Keratinocyte (primary cell): ENCODE measurements at regions not wholly inside any gene's neighbourhood (a gene's known extent, or its start where the extent isn't known, plus 50 kb on each side); places are given as distances from the start of the nearest gene placed in this dataset.

Experiments
- DNase-seq: peaks from one replicate; pipeline ENCODE4 v3.0.0-alpha.2; 2011; ENCODE audit warnings: low read depth, missing footprints, low spot score
- FAIRE-seq: peaks from 2 replicates; lab custom pipeline; 2011; peaks lifted over from hg19 to GRCh38; lab: Jason Lieb, UNC
- H2AFZ ChIP-seq: 2 replicates; pipeline ENCODE4 v1.6.0; 2012; ENCODE audit warnings: low read length, control low read depth, inconsistent platforms; ENCODE audit not compliant: control insufficient read depth
- H3K27ac ChIP-seq: 2 replicates; pipeline ENCODE4 v1.5.1; 2011; ENCODE audit warnings: low read length; ENCODE audit not compliant: control insufficient read depth, insufficient read depth
- H3K27me3 ChIP-seq: 3 replicates; pipeline ENCODE4 v1.6.0; 2011; ENCODE audit warnings: low read length; ENCODE audit not compliant: control insufficient read depth, insufficient read depth; ENCODE audit errors: extremely low read depth
- H3K36me3 ChIP-seq, 2 experiments: 2 replicates in 1 of 2; 3 replicates in 1 of 2; pipeline ENCODE4 v1.5.1; 2011; ENCODE audit warnings: low read length in 2 of 2, mild to moderate bottlenecking in 1 of 2; ENCODE audit not compliant: control insufficient read depth in 2 of 2, insufficient read depth in 2 of 2; ENCODE audit errors: extremely low read depth in 1 of 2
- H3K4me1 ChIP-seq: 3 replicates; pipeline ENCODE4 v1.5.1; 2011; ENCODE audit warnings: low read length; ENCODE audit not compliant: control insufficient read depth, insufficient read depth; ENCODE audit errors: extremely low read depth
- H3K4me2 ChIP-seq: 3 replicates; pipeline ENCODE4 v1.6.0; 2011; ENCODE audit warnings: low read depth, low read length; ENCODE audit not compliant: control insufficient read depth, insufficient read depth; ENCODE audit errors: extremely low read depth
- H3K4me3 ChIP-seq, 3 experiments: fragments of 200-600 bp in 1 of 3; sonication (generic) in 1 of 3; 2 replicates in 2 of 3; 3 replicates in 1 of 3; pipeline ENCODE4 v1.5.1; 2011 to 2016; ENCODE audit warnings: low read length in 3 of 3, mild to moderate bottlenecking in 3 of 3, control low read depth in 2 of 3, inconsistent platforms in 1 of 3, low read depth in 1 of 3, mixed read lengths in 1 of 3, mixed run types in 1 of 3, moderate library complexity in 1 of 3; ENCODE audit not compliant: control insufficient read depth in 2 of 3, insufficient read depth in 2 of 3; ENCODE audit errors: extremely low read depth in 1 of 3
- H3K79me2 ChIP-seq: 2 replicates; pipeline ENCODE4 v1.6.0; 2012; ENCODE audit warnings: low read length; ENCODE audit not compliant: control insufficient read depth, insufficient read depth
- H3K9ac ChIP-seq: 3 replicates; pipeline ENCODE4 v1.6.0; 2011; ENCODE audit warnings: low read length; ENCODE audit not compliant: control insufficient read depth, insufficient read depth; ENCODE audit errors: extremely low read depth
- H3K9me1 ChIP-seq: 3 replicates; pipeline ENCODE4 v1.6.0; 2011; ENCODE audit warnings: low read length; ENCODE audit not compliant: control insufficient read depth, insufficient read depth; ENCODE audit errors: extremely low read depth
- H3K9me3 ChIP-seq: 2 replicates; pipeline ENCODE4 v1.5.1; 2012; ENCODE audit warnings: low read depth, low read length; ENCODE audit not compliant: control insufficient read depth
- H4K20me1 ChIP-seq: 3 replicates; pipeline ENCODE4 v1.6.0; 2011; ENCODE audit warnings: low read length; ENCODE audit not compliant: control insufficient read depth, insufficient read depth; ENCODE audit errors: extremely low read depth
- EZH2 ChIP-seq: IDR thresholded peaks from one replicate; pipeline ENCODE4 v1.6.1; 2012; ENCODE audit warnings: inconsistent platforms, mild to moderate bottlenecking, low read length, moderate library complexity
- dilution Hi-C: fragments of 300-500 bp; cut with MboI; formaldehyde crosslinking; loops from one replicate; pipeline ENCODE4 v1.7.0; 2020; ENCODE audit warnings: low sequenced_read_pairs; ENCODE audit not compliant: extremely low pct_ligation_motif_present
- TF ChIP-seq, protein P1 (sequence below), 3 experiments: IDR thresholded peaks in 1 of 3; conservative IDR thresholded peaks in 1 of 3; optimal IDR thresholded peaks in 1 of 3; 2 replicates in 2 of 3; 3 replicates in 1 of 3; pipeline versions ENCODE3 to v1.5.1; 2011; ENCODE audit warnings: low read length in 3 of 3, mild to moderate bottlenecking in 3 of 3, moderate library complexity in 2 of 3, control low read depth in 1 of 3, inconsistent platforms in 1 of 3; ENCODE audit not compliant: insufficient read depth in 2 of 3; ENCODE audit errors: extremely low read depth in 1 of 3

DNA sequence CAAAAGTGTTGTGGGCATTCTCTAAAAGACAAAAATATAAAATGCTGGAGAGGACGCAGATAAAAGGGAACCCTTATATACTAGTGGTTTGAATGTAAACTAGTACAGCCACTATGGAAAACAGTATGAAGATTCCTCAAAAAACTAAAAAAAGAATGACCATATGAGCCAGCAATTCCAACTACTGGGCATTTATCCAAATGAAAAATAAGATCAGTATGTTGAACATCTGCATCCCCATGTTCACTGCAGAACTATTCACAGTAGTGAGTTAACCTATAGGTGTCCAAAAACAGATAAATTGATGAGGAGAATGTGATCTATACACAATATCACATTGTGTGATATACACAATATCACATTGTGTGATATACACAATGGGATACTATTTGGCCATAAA lies 1615.3 kb downstream of the PCDH18 start:
- no peaks in the 10 kb centered on the region for H3K36me3 ChIP-seq
- DNase-seq (no peak), FAIRE-seq (no peak)
- H3K79me2 ChIP-seq, result no peaks in the 10 kb centered on the region
- no peak overlapping the region for H3K27ac ChIP-seq
- no peaks in the 10 kb centered on the region for H4K20me1 ChIP-seq
- H3K27me3 ChIP-seq, result no peaks in the 10 kb centered on the region
- no peak overlapping the region for H3K9ac ChIP-seq
- H3K9me3 ChIP-seq, result no peaks in the 10 kb centered on the region
- no peak overlapping the region for H2AFZ ChIP-seq
- no peak overlapping the region for H3K4me2 ChIP-seq
- no peaks in the 10 kb centered on the region for H3K9me1 ChIP-seq
- dilution Hi-C loops, result no loop called here
- no peak overlapping the region for H3K4me3 ChIP-seq
- TF ChIP-seq EZH2, result no peak
- TF ChIP-seq, protein P1, sequence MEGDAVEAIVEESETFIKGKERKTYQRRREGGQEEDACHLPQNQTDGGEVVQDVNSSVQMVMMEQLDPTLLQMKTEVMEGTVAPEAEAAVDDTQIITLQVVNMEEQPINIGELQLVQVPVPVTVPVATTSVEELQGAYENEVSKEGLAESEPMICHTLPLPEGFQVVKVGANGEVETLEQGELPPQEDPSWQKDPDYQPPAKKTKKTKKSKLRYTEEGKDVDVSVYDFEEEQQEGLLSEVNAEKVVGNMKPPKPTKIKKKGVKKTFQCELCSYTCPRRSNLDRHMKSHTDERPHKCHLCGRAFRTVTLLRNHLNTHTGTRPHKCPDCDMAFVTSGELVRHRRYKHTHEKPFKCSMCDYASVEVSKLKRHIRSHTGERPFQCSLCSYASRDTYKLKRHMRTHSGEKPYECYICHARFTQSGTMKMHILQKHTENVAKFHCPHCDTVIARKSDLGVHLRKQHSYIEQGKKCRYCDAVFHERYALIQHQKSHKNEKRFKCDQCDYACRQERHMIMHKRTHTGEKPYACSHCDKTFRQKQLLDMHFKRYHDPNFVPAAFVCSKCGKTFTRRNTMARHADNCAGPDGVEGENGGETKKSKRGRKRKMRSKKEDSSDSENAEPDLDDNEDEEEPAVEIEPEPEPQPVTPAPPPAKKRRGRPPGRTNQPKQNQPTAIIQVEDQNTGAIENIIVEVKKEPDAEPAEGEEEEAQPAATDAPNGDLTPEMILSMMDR (optimal IDR thresholded peaks at IDR 0.05 in 1 of 3, IDR thresholded peaks at IDR 0.05 in 1 of 3, conservative IDR thresholded peaks at IDR 0.05 in 1 of 3; ENCODE audit: extremely low read depth in 1 of 3, insufficient read depth in 2 of 3, low read length in 3 of 3), result no peak
- no peaks in the 10 kb centered on the region for H3K4me1 ChIP-seq

DNA sequence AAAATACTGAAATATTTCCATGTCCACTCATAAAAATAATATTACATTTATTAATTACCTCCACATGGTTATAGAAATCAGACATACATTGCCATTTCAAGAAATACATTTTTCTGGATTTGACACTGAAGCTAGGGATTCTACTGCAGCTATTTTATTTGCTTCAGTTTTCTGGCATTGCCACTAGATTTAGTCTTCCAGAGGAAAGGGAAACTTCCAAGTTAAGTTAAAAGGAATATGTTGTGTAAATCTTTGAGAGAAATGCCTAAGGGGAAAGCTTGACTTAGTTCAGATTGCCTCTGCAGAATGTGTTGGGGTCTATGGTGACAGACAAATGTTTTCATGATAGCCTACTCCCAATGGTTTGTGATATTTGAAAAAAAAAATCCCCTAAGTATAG lies 1631.3 kb downstream of the PCDH18 start:
- TF ChIP-seq, protein P1 (optimal IDR thresholded peaks at IDR 0.05 in 1 of 3, IDR thresholded peaks at IDR 0.05 in 1 of 3, conservative IDR thresholded peaks at IDR 0.05 in 1 of 3; ENCODE audit: extremely low read depth in 1 of 3, insufficient read depth in 2 of 3, low read length in 3 of 3), result no peak
- TF ChIP-seq EZH2, result no peak
- no peaks in the 10 kb centered on the region for H3K79me2 ChIP-seq
- H3K27me3 ChIP-seq, result no peaks in the 10 kb centered on the region
- no peaks in the 10 kb centered on the region for H3K9me1 ChIP-seq
- no peak overlapping the region for H3K4me2 ChIP-seq
- H4K20me1 ChIP-seq, result no peaks in the 10 kb centered on the region
- no peaks in the 10 kb centered on the region for H3K9me3 ChIP-seq
- no peak overlapping the region for H3K9ac ChIP-seq
- H2AFZ ChIP-seq, result no peak overlapping the region
- H3K27ac ChIP-seq, result no peak overlapping the region
- no peaks in the 10 kb centered on the region for H3K4me1 ChIP-seq
- H3K4me3 ChIP-seq, result no peak overlapping the region
- FAIRE-seq (no peak), DNase-seq (no peak)
- no peaks in the 10 kb centered on the region for H3K36me3 ChIP-seq
- dilution Hi-C loops, result no loop called here
